CD8-positive, alpha-beta memory T cell (primary cell): ENCODE measurements at regions not wholly inside any gene's neighbourhood (a gene's known extent, or its start where the extent isn't known, plus 50 kb on each side); places are given as distances from the start of the nearest gene placed in this dataset.

ENCODE experiments used
- CTCF ChIA-PET: fragments of 350-600 bp; sonication (Branson Sonifier 250); formaldehyde crosslinking; loops from one replicate; lab custom pipeline; 2021; ENCODE audit warnings: antibody characterized with exemption; lab: Charles Lee
- POLR2A ChIA-PET: fragments of 350-600 bp; sonication (Branson Sonifier 250); formaldehyde crosslinking; loops from one replicate; lab custom pipeline; 2021; ENCODE audit warnings: antibody characterized with exemption; lab: Charles Lee
- DNase-seq, 5 donors: peaks; one replicate each; pipeline versions ENCODE4 v3.0.0 to v3.0.0-alpha.2; 2020 to 2022; ENCODE audit warnings: mixed read lengths in 1 of 5
- H3K27ac ChIP-seq: one replicate; pipeline ENCODE4 v1.7.0; 2013; ENCODE audit warnings: low read depth, mild to moderate bottlenecking, low read length, moderate library complexity
- H3K27me3 ChIP-seq: 2 replicates; pipeline ENCODE4 v1.7.0; 2013; ENCODE audit warnings: low read length, mild to moderate bottlenecking; ENCODE audit not compliant: insufficient read depth, poor library complexity, severe bottlenecking
- H3K36me3 ChIP-seq: 2 replicates; pipeline ENCODE4 v1.7.0; 2013; ENCODE audit warnings: mild to moderate bottlenecking, low read length, moderate library complexity; ENCODE audit not compliant: insufficient read depth
- H3K4me1 ChIP-seq: 2 replicates; pipeline ENCODE4 v1.7.0; 2013; ENCODE audit warnings: mild to moderate bottlenecking, low read length, moderate library complexity; ENCODE audit not compliant: insufficient read depth
- H3K4me3 ChIP-seq: 2 replicates; pipeline ENCODE4 v1.7.0; 2013; ENCODE audit warnings: mild to moderate bottlenecking, low read length
- H3K9me3 ChIP-seq: 2 replicates; pipeline ENCODE4 v1.7.0; 2013; ENCODE audit warnings: mild to moderate bottlenecking, low read length
- H3K27ac Mint-ChIP-seq, 8 donors: one replicate each; pipeline ENCODE4 v1.8.0; 2020 to 2021; ENCODE audit warnings: mixed read lengths in 8 of 8, mild to moderate bottlenecking in 6 of 8, inconsistent platforms in 3 of 8, moderate library complexity in 3 of 8
- H3K27me3 Mint-ChIP-seq, 2 donors: one replicate each; pipeline ENCODE4 v1.8.0; 2020 to 2021; ENCODE audit warnings: mixed read lengths in 2 of 2, mild to moderate bottlenecking in 1 of 2, moderate library complexity in 1 of 2
- H3K36me3 Mint-ChIP-seq, 3 donors: one replicate each; pipeline ENCODE4 v1.8.0; 2020 to 2021; ENCODE audit warnings: mixed read lengths in 3 of 3, inconsistent platforms in 1 of 3, mild to moderate bottlenecking in 1 of 3
- H3K4me1 Mint-ChIP-seq, 3 donors: one replicate each; pipeline ENCODE4 v1.8.0; 2020 to 2021; ENCODE audit warnings: mixed read lengths in 3 of 3, inconsistent platforms in 1 of 3, mild to moderate bottlenecking in 1 of 3
- H3K4me3 Mint-ChIP-seq, 7 donors: one replicate each; pipeline ENCODE4 v1.8.0; 2020 to 2021; ENCODE audit warnings: mixed read lengths in 7 of 7, mild to moderate bottlenecking in 6 of 7, moderate library complexity in 4 of 7, inconsistent platforms in 2 of 7
- H3K9me3 Mint-ChIP-seq, 5 donors: one replicate each; pipeline ENCODE4 v1.8.0; 2020 to 2022; ENCODE audit warnings: mixed read lengths in 5 of 5, mild to moderate bottlenecking in 3 of 5, moderate library complexity in 2 of 5, inconsistent platforms in 1 of 5

DNA sequence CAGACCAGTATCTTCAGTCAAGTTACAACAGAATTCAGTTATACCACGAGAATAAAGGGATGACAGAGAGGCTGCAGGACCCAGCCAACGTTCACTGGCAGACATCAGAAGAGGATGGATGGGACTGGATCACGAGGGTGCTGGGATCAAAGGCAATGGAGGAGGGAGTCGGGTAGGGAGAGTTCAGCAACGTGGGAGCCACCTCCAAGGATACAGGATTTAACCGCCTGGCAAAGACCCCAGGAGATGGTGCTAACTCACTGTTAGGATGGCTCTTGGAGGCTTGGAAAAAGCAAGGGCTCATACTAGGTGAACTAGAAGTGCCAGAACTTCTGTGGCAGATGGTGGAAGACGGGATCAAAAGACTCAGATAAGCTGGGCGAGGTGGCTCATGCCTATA lies 99.1 kb upstream of the DISP3 start:
- DNase-seq, result no peak
- no peaks in the 10 kb centered on the region for H3K9me3 ChIP-seq
- peaks cover 3% of the 10 kb centered on the region for H3K27me3 ChIP-seq
- no peak overlapping the region for H3K4me3 ChIP-seq
- H3K27ac ChIP-seq, result no peak overlapping the region
- ChIA-PET CTCF (no interaction called here), POLR2A (no interaction called here)
- no peak overlapping the region for H3K4me3 Mint-ChIP-seq
- peaks cover 14 to 15% (median 15%) of the 10 kb centered on the region in 3 donors for H3K4me1 Mint-ChIP-seq
- peaks cover 0 to 3% (median 3%) of the 10 kb centered on the region in 5 donors for H3K9me3 Mint-ChIP-seq
- H3K27ac Mint-ChIP-seq, result no peak overlapping the region
- H3K27me3 Mint-ChIP-seq, result peaks cover 11 to 12% of the 10 kb centered on the region in 2 donors
- no peaks in the 10 kb centered on the region for H3K36me3 Mint-ChIP-seq
- H3K4me1 ChIP-seq, result peaks cover 18% of the 10 kb centered on the region
- no peaks in the 10 kb centered on the region for H3K36me3 ChIP-seq

DNA sequence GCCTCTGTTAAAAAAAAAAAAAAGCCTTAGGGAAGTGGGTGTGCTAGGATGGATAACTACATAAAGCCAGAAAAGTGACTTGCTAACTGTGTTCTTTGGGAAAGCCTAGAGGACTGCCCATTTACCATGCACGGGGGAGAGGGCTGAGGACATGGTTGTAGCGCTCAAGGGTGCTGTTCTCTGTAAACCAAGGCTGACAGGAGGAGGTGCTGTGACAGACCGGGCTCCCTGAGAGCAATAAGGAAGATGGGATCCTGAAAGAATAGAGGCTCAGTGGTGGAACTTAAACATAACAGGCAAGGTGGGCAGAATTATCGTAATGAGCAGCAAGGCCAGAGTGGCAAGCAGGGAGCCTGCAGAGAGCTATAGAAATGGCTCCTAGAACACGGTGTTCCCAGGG lies 98.5 kb upstream of the DISP3 start:
- peaks cover 3% of the 10 kb centered on the region for H3K27me3 ChIP-seq
- H3K4me3 ChIP-seq, result no peak overlapping the region
- Mint-ChIP-seq H3K4me1 (peaks cover 14 to 15% (median 15%) of the 10 kb centered on the region in 3 donors), H3K36me3 (no peaks in the 10 kb centered on the region), H3K27me3 (peaks cover 11 to 12% of the 10 kb centered on the region in 2 donors), H3K27ac (no peak overlapping the region), H3K4me3 (no peak overlapping the region), H3K9me3 (peaks cover 0 to 3% (median 3%) of the 10 kb centered on the region in 5 donors)
- no peaks in the 10 kb centered on the region for H3K9me3 ChIP-seq
- DNase-seq, result no peak
- H3K27ac ChIP-seq, result no peak overlapping the region
- ChIA-PET POLR2A (no interaction called here), CTCF (no interaction called here)
- no peaks in the 10 kb centered on the region for H3K36me3 ChIP-seq
- H3K4me1 ChIP-seq, result peaks cover 18% of the 10 kb centered on the region

DNA sequence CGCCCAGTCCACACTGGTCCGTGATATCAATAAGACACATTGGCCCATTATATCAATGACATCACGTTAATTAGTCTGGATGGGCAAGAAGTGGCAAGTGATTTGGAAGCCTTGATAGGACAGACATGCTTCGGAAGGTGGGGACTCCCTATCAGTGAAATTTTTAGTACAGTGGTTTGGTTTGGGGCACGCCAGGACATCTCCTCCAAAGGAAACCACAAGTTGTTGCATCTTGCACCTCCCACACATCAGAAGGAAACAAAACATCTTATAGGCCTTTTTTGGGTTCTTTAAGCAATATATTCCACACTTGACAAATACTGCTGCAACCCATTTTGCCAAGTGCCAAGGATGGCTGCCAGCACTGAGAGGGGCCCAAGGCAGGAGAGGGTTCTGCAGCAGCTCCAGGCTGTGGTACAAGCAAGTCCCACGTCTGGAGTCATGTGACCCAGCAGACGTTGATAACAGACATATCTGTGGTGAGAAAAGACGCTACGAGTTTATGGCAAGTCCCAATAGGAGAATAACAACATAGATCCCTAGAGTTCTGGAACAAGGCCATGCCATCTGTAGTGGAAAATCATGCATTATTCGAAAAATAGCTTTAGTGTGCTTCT lies 95.3 kb upstream of the DISP3 start:
- no peaks in the 10 kb centered on the region for H3K36me3 Mint-ChIP-seq

DNA sequence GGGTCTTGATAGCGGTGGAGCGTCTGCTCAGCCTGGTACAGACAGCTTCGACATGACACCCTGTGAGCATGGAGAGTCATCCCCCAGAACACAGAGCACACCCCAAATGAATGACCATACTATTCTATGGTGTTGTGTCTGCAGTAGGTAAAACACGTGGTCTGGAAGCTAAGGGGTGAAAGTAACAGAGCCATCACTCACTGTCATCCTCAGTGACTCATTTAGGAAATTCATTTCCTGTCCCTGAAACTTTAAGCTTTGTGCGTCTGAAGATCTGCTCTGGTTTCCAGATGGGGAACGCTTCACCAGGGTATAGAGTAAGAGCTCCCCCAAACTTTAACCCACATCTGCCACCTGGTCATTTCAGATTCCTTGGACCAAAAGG lies 94.8 kb upstream of the DISP3 start:
- H3K27me3 Mint-ChIP-seq, result peaks cover 10 to 11% of the 10 kb centered on the region in 2 donors
- DNase-seq, result no peak
- no peak overlapping the region for H3K27ac ChIP-seq
- peaks cover 14 to 15% (median 15%) of the 10 kb centered on the region in 3 donors for H3K4me1 Mint-ChIP-seq
- no peaks in the 10 kb centered on the region for H3K36me3 ChIP-seq
- no peak overlapping the region for H3K27ac Mint-ChIP-seq
- ChIA-PET POLR2A (no interaction called here), CTCF (no interaction called here)
- peak overlapping the region; percentile 45 for H3K4me3 ChIP-seq
- no peaks in the 10 kb centered on the region for H3K36me3 Mint-ChIP-seq
- peaks cover 3% of the 10 kb centered on the region for H3K27me3 ChIP-seq
- peaks cover 0 to 3% (median 3%) of the 10 kb centered on the region in 5 donors for H3K9me3 Mint-ChIP-seq
- peaks cover 18% of the 10 kb centered on the region for H3K4me1 ChIP-seq
- H3K9me3 ChIP-seq, result no peaks in the 10 kb centered on the region
- peak overlapping the region in 3 of 7 donors; percentile 12 to 30 (median 30) for H3K4me3 Mint-ChIP-seq

More for the DNA sequence above, 95.3 kb upstream of the DISP3 start:
- Histone ChIP-seq H3K27me3 (peaks cover 3% of the 10 kb centered on the region), H3K4me3 (peak overlapping the region; percentile 45), H3K9me3 (no peaks in the 10 kb centered on the region), H3K27ac (no peak overlapping the region), H3K36me3 (no peaks in the 10 kb centered on the region), H3K4me1 (peaks cover 18% of the 10 kb centered on the region)
- ChIA-PET CTCF (no interaction called here), POLR2A (no interaction called here)
- H3K4me3 Mint-ChIP-seq, result peak overlapping the region in 5 of 7 donors; percentile 5 to 60 (median 30)
- H3K27me3 Mint-ChIP-seq, result peaks cover 8 to 11% of the 10 kb centered on the region in 2 donors
- peak overlapping the region in 1 of 8 donors; percentile 51 for H3K27ac Mint-ChIP-seq
- H3K4me1 Mint-ChIP-seq, result peaks cover 14 to 15% (median 15%) of the 10 kb centered on the region in 3 donors
- no peak for DNase-seq
- peaks cover 0 to 3% (median 3%) of the 10 kb centered on the region in 5 donors for H3K9me3 Mint-ChIP-seq

DNA sequence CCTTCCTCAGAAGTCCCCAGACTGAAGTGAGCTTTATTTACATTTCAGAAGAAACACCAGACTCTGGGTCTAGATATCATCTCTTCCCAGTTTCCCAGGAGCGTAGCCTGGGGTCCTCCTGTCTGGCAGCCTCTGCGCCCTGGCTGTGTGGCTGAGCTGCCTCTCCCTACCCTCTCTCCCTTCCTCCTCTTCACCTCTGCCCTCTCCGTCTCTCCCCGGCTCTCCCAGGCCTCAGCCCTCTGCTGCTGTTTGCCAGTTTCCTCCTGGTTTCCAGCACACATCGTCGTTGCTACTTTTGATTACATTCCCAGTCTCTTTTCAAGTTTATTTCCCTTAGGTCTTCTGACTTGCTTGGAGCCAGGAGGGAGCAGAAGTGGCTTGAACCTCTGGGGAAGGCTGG lies 91.1 kb upstream of the DISP3 start:
- ChIA-PET CTCF (no interaction called here), POLR2A (no interaction called here)
- no peak overlapping the region for H3K4me3 Mint-ChIP-seq
- Histone ChIP-seq H3K27ac (no peak overlapping the region), H3K27me3 (no peaks in the 10 kb centered on the region), H3K4me3 (no peak overlapping the region), H3K36me3 (no peaks in the 10 kb centered on the region), H3K4me1 (peaks cover 18% of the 10 kb centered on the region), H3K9me3 (no peaks in the 10 kb centered on the region)
- DNase-seq, result no peak
- H3K27me3 Mint-ChIP-seq, result peaks cover 7 to 16% of the 10 kb centered on the region in 2 donors
- no peak overlapping the region for H3K27ac Mint-ChIP-seq
- peaks cover 0 to 2% (median 0%) of the 10 kb centered on the region in 3 donors for H3K36me3 Mint-ChIP-seq
- H3K9me3 Mint-ChIP-seq, result no peaks in the 10 kb centered on the region
- peaks cover 15 to 21% (median 19%) of the 10 kb centered on the region in 3 donors for H3K4me1 Mint-ChIP-seq

DNA sequence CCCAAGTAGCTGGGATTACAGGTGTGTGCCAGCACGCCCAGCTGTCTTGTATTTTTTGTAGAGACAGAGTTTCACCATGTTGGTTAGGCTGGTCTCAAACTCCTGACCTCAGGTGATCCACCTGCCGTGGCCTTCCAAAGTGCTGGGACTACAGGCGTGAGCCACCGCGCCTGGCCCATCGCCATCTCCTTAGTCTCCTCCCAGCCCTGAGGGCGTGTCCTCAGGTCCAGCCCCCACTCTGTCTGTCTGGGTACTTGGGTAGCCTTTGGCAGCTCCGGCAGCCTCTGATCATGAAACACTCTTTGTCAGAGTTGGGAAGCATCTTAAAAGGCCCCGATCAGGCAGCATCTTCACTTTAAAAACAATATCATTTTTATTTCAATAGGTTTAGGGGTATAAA lies 90.3 kb upstream of the DISP3 start:
- H3K36me3 Mint-ChIP-seq, result peaks cover 0 to 2% (median 0%) of the 10 kb centered on the region in 3 donors
- Histone ChIP-seq H3K4me3 (no peak overlapping the region), H3K36me3 (no peaks in the 10 kb centered on the region), H3K27me3 (no peaks in the 10 kb centered on the region), H3K27ac (no peak overlapping the region), H3K4me1 (peaks cover 11% of the 10 kb centered on the region), H3K9me3 (no peaks in the 10 kb centered on the region)
- H3K4me1 Mint-ChIP-seq, result peaks cover 10 to 17% (median 15%) of the 10 kb centered on the region in 3 donors
- no peak for DNase-seq
- H3K27me3 Mint-ChIP-seq, result peaks cover 7 to 16% of the 10 kb centered on the region in 2 donors
- no peaks in the 10 kb centered on the region for H3K9me3 Mint-ChIP-seq
- no peak overlapping the region for H3K27ac Mint-ChIP-seq
- CTCF ChIA-PET, result no interaction called here
- H3K4me3 Mint-ChIP-seq, result no peak overlapping the region
- POLR2A ChIA-PET, result no interaction called here

DNA sequence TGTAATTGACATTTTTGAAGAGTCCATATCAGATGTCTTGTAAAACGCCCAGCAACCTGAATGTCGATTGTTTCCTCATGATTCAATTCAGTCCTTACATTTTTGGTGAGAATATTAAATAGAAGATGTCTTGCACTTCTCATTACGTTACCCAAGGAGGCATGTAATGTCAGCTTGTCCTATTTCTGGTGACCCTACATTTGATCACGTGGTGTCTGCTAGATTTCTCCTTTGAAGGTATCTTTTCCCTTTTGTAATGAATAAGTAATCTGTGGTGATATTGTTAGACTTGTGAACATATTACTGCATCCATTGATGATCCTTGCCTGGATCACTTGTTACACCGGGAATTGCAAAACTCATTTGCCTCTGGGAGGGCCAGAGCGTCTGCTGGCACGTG lies 87.6 kb upstream of the DISP3 start:
- Mint-ChIP-seq H3K9me3 (no peaks in the 10 kb centered on the region), H3K27ac (no peak overlapping the region), H3K4me3 (no peak overlapping the region), H3K27me3 (peaks cover 11 to 33% of the 10 kb centered on the region in 2 donors), H3K36me3 (peaks cover 0 to 4% (median 0%) of the 10 kb centered on the region in 3 donors), H3K4me1 (peaks cover 0 to 6% (median 5%) of the 10 kb centered on the region in 3 donors)
- ChIA-PET POLR2A (no interaction called here), CTCF (interaction anchor here (1.1 kb wide), 1 partner anchor 15 kb away, joined by 3 read pairs; no protein-coding TSS in a partner anchor)
- DNase-seq, result no peak
- Histone ChIP-seq H3K27ac (no peak overlapping the region), H3K36me3 (no peaks in the 10 kb centered on the region), H3K4me3 (no peak overlapping the region), H3K4me1 (no peaks in the 10 kb centered on the region), H3K27me3 (no peaks in the 10 kb centered on the region), H3K9me3 (no peaks in the 10 kb centered on the region)

DNA sequence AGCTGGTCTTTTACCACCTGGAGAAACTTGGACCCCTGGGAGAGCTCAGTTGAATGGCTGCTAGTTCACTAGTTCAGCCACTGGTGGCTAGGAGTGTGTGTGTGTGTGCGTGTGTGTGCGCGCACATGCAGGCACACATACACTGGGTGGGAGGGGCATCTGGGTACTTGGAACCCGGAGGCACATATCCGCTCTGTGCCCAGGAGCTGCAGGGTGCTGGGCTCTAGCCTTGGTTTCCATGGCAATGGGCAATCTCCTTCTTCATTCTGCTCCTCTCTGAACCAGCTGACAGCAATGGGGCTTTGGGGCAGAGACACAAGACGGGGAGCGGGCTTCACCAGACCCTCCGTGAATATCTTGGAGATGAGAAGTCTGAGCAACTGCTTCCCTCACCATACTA lies 87.1 kb upstream of the DISP3 start:
- H3K4me3 ChIP-seq, result no peak overlapping the region
- no peaks in the 10 kb centered on the region for H3K4me1 ChIP-seq
- Mint-ChIP-seq H3K36me3 (peaks cover 0 to 4% (median 0%) of the 10 kb centered on the region in 3 donors), H3K4me1 (peaks cover 0 to 6% (median 5%) of the 10 kb centered on the region in 3 donors), H3K27ac (no peak overlapping the region), H3K9me3 (no peaks in the 10 kb centered on the region), H3K27me3 (peaks cover 11 to 36% of the 10 kb centered on the region in 2 donors), H3K4me3 (no peak overlapping the region)
- H3K9me3 ChIP-seq, result no peaks in the 10 kb centered on the region
- no peak for DNase-seq
- H3K36me3 ChIP-seq, result no peaks in the 10 kb centered on the region
- H3K27ac ChIP-seq, result no peak overlapping the region
- ChIA-PET CTCF (interaction anchor here (1.1 kb wide), 1 partner anchor 16 kb away, joined by 3 read pairs; no protein-coding TSS in a partner anchor), POLR2A (no interaction called here)
- no peaks in the 10 kb centered on the region for H3K27me3 ChIP-seq
